ENCODE measurements at regions not wholly inside any gene's neighbourhood (a gene's known extent, or its start where the extent isn't known, plus 50 kb on each side); places are given as distances from the start of the nearest gene placed in this dataset.

GRCh38 chr9:88789785-88790184 lies 201.5 kb upstream of the S1PR3 start:
- TF ChIP-seq RFX5 (IDR thresholded peaks at IDR 0.05) (no peak), GATA3 (IDR thresholded peaks at IDR 0.05; ENCODE audit: borderline replicate concordance) (no peak), HDAC2 (IDR thresholded peaks at IDR 0.05) (no peak), POLR2A (IDR thresholded peaks at IDR 0.05; ENCODE audit: low read length) (no peak), NR3C1 (IDR thresholded peaks at IDR 0.05) (no peak), REST (IDR thresholded peaks at IDR 0.05) (no peak), JUNB (IDR thresholded peaks at IDR 0.05) (no peak), RARB (CRISPR knock-in tag; IDR thresholded peaks at IDR 0.05) (no peak)
- TF ChIP-seq, protein P1, sequence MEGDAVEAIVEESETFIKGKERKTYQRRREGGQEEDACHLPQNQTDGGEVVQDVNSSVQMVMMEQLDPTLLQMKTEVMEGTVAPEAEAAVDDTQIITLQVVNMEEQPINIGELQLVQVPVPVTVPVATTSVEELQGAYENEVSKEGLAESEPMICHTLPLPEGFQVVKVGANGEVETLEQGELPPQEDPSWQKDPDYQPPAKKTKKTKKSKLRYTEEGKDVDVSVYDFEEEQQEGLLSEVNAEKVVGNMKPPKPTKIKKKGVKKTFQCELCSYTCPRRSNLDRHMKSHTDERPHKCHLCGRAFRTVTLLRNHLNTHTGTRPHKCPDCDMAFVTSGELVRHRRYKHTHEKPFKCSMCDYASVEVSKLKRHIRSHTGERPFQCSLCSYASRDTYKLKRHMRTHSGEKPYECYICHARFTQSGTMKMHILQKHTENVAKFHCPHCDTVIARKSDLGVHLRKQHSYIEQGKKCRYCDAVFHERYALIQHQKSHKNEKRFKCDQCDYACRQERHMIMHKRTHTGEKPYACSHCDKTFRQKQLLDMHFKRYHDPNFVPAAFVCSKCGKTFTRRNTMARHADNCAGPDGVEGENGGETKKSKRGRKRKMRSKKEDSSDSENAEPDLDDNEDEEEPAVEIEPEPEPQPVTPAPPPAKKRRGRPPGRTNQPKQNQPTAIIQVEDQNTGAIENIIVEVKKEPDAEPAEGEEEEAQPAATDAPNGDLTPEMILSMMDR (IDR thresholded peaks at IDR 0.05): no peak
